ENCODE measurements at regions not wholly inside any gene's neighbourhood (a gene's known extent, or its start where the extent isn't known, plus 50 kb on each side); places are given as distances from the start of the nearest gene placed in this dataset.

GRCh38 chr18:78717766-78718150 lies 261.9 kb upstream of the SALL3 start:
- intact Hi-C loops (cut with micrococcal nuclease): no loop called here

- intact Hi-C loops (cut with micrococcal nuclease): no loop called here
Observed at GRCh38 chr18:78719821-78720220, 259.8 kb upstream of the SALL3 start.

- intact Hi-C loops (cut with micrococcal nuclease): no loop called here
Observed at GRCh38 chr18:78720456-78721237, 259.0 kb upstream of the SALL3 start.

GRCh38 chr18:78721238-78721875 lies 258.3 kb upstream of the SALL3 start:
- intact Hi-C loops (cut with micrococcal nuclease): no loop called here

GRCh38 chr18:78721981-78722380 lies 257.6 kb upstream of the SALL3 start:
- intact Hi-C loops (cut with micrococcal nuclease): no loop called here

- intact Hi-C loops (cut with micrococcal nuclease): no loop called here
Observed at GRCh38 chr18:78722386-78722785, 257.2 kb upstream of the SALL3 start.

GRCh38 chr18:78722929-78723710 lies 256.5 kb upstream of the SALL3 start:
- intact Hi-C loops (cut with micrococcal nuclease): no loop called here

- intact Hi-C loops (cut with micrococcal nuclease): no loop called here
Observed at GRCh38 chr18:78724214-78724914, 255.3 kb upstream of the SALL3 start.

GRCh38 chr18:78725426-78725825 lies 254.2 kb upstream of the SALL3 start:
- intact Hi-C loops (cut with micrococcal nuclease): no loop called here

GRCh38 chr18:78726326-78727056 lies 253.1 kb upstream of the SALL3 start:
- intact Hi-C loops (cut with micrococcal nuclease): no loop called here

GRCh38 chr18:78727057-78727739 lies 252.4 kb upstream of the SALL3 start:
- intact Hi-C loops (cut with micrococcal nuclease): no loop called here

- intact Hi-C loops (cut with micrococcal nuclease): no loop called here
Observed at GRCh38 chr18:78727877-78728783, 251.5 kb upstream of the SALL3 start.

- intact Hi-C loops (cut with micrococcal nuclease): no loop called here
Observed at GRCh38 chr18:78728784-78729467, 250.7 kb upstream of the SALL3 start.

GRCh38 chr18:78730546-78730945 lies 249.1 kb upstream of the SALL3 start:
- intact Hi-C loops (cut with micrococcal nuclease): no loop called here

GRCh38 chr18:78731016-78731397 lies 248.6 kb upstream of the SALL3 start:
- intact Hi-C loops (cut with micrococcal nuclease): no loop called here

GRCh38 chr18:78731398-78732032 lies 248.1 kb upstream of the SALL3 start:
- intact Hi-C loops (cut with micrococcal nuclease): no loop called here

- intact Hi-C loops (cut with micrococcal nuclease): no loop called here
Observed at GRCh38 chr18:78732273-78733210, 247.1 kb upstream of the SALL3 start.

Data from T-helper 2 cell treated with Interferon-gamma antibody and Interleukin-4, amounts not matched to agents 100 ng/mL and 5 ng/mL, for 36 hours (primary cell).